Esophagus squamous epithelium (tissue), 4 donors: ENCODE measurements at regions not wholly inside any gene's neighbourhood (a gene's known extent, or its start where the extent isn't known, plus 50 kb on each side); places are given as distances from the start of the nearest gene placed in this dataset.

Experiments
- POLR2A ChIP-seq, 4 donors: fragments of 450-650 bp; IDR thresholded peaks; one replicate each; pipeline ENCODE4 v1.6.1; 2017; ENCODE audit warnings: antibody characterized with exemption in 4 of 4, mild to moderate bottlenecking in 4 of 4, moderate library complexity in 3 of 4
- TF ChIP-seq, protein P1 (sequence below), 6 experiments: fragments of 450-650 bp in 4 of 6; fragments of 200-600 bp in 2 of 6; sonication (generic) in 2 of 6; IDR thresholded peaks; one replicate each; pipeline ENCODE4 v1.5.1; 2016 to 2019; ENCODE audit warnings: antibody characterized with exemption in 6 of 6, mild to moderate bottlenecking in 4 of 6, moderate library complexity in 4 of 6

- no peak for TF ChIP-seq POLR2A (IDR thresholded peaks at IDR 0.05)
- TF ChIP-seq, protein P1, sequence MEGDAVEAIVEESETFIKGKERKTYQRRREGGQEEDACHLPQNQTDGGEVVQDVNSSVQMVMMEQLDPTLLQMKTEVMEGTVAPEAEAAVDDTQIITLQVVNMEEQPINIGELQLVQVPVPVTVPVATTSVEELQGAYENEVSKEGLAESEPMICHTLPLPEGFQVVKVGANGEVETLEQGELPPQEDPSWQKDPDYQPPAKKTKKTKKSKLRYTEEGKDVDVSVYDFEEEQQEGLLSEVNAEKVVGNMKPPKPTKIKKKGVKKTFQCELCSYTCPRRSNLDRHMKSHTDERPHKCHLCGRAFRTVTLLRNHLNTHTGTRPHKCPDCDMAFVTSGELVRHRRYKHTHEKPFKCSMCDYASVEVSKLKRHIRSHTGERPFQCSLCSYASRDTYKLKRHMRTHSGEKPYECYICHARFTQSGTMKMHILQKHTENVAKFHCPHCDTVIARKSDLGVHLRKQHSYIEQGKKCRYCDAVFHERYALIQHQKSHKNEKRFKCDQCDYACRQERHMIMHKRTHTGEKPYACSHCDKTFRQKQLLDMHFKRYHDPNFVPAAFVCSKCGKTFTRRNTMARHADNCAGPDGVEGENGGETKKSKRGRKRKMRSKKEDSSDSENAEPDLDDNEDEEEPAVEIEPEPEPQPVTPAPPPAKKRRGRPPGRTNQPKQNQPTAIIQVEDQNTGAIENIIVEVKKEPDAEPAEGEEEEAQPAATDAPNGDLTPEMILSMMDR (IDR thresholded peaks at IDR 0.05), result no peak
Observed at GRCh38 chr5:133778636-133779035, 166.3 kb upstream of the FSTL4 start.
